T-cell (primary cell): ENCODE measurements at regions not wholly inside any gene's neighbourhood (a gene's known extent, or its start where the extent isn't known, plus 50 kb on each side); places are given as distances from the start of the nearest gene placed in this dataset.
A peak's percentile ranks its signal among the peaks of the same experiment; 100 is the strongest.
"Not testable (repeated sequence)": the region's sequence is repeated elsewhere in the genome, so short reads cannot be mapped to it uniquely, and the experiment has no call there.

Experiments used
- ATAC-seq, 4 experiments: fragments of 200-7000 bp in 3 of 4; fragments of 150-1000 bp in 1 of 4; cut with Tn5 transposase; replicated peaks in 1 of 4; 1 replicate in 3 of 4; 2 replicates in 1 of 4; pipeline ENCODE4 v1.10.0; 2021; ENCODE audit warnings: moderate library complexity in 3 of 4, mild to moderate bottlenecking in 2 of 4, moderate number of reproducible peaks in 1 of 4
- CTCF ChIA-PET, 2 donors: fragments of 300-600 bp; sonication (Branson Sonifier 250); formaldehyde crosslinking; loops; one replicate each; lab custom pipeline; 2022; ENCODE audit warnings: antibody characterized with exemption in 2 of 2; lab: Charles Lee
- POLR2A ChIA-PET, 2 donors: fragments of 300-600 bp; sonication (Branson Sonifier 250); formaldehyde crosslinking; loops; one replicate each; lab custom pipeline; 2022; ENCODE audit warnings: antibody characterized with exemption in 2 of 2; lab: Charles Lee
- DNase-seq, 35 experiments: peaks; one replicate each; pipeline versions ENCODE4 v3.0.0 to v3.0.0-alpha.2; 2013 to 2023
- H3K27ac ChIP-seq: one replicate; pipeline ENCODE4 v1.5.1; 2013; ENCODE audit warnings: low read length
- H3K27me3 ChIP-seq, 2 experiments: replicated peaks in 1 of 2; 1 replicate in 1 of 2; 2 replicates in 1 of 2; pipeline versions ENCODE4 v1.6.1 to v1.7.0; 2013; ENCODE audit warnings: low read length in 1 of 2, mixed read lengths in 1 of 2; ENCODE audit not compliant: control insufficient read depth in 2 of 2, insufficient read depth in 2 of 2; ENCODE audit errors: extremely low read depth in 1 of 2
- H3K36me3 ChIP-seq, 2 donors: 1 replicate in 1 of 2; 2 replicates in 1 of 2; pipeline versions ENCODE4 v1.6.1 to v1.7.0; 2013; ENCODE audit warnings: low read length in 1 of 2; ENCODE audit not compliant: control insufficient read depth in 2 of 2, insufficient read depth in 1 of 2; ENCODE audit errors: extremely low read depth in 1 of 2
- H3K4me1 ChIP-seq, 2 experiments: 1 replicate in 1 of 2; 2 replicates in 1 of 2; pipeline versions ENCODE4 v1.6.1 to v1.7.0; 2013; ENCODE audit warnings: low read length in 2 of 2, mixed read lengths in 1 of 2; ENCODE audit not compliant: insufficient read depth in 2 of 2, control insufficient read depth in 1 of 2; ENCODE audit errors: extremely low read depth in 1 of 2
- H3K4me3 ChIP-seq, 2 donors: 1 replicate in 1 of 2; 2 replicates in 1 of 2; pipeline versions ENCODE4 v1.5.1 to v1.7.0; 2013; ENCODE audit warnings: mild to moderate bottlenecking in 2 of 2, low read length in 1 of 2, moderate library complexity in 1 of 2; ENCODE audit not compliant: control insufficient read depth in 1 of 2; ENCODE audit errors: extremely low read depth in 1 of 2
- H3K9me3 ChIP-seq: 2 replicates; pipeline ENCODE4 v1.7.0; 2013
- H3K27ac Mint-ChIP-seq, 2 donors: one replicate each; pipeline ENCODE4 v1.8.0; 2020 to 2021; ENCODE audit warnings: mild to moderate bottlenecking in 2 of 2, mixed read lengths in 2 of 2
- H3K27me3 Mint-ChIP-seq, 2 donors: one replicate each; pipeline ENCODE4 v1.8.0; 2021 to 2022; ENCODE audit warnings: mixed read lengths in 2 of 2
- H3K36me3 Mint-ChIP-seq: one replicate; pipeline ENCODE4 v1.8.0; 2021; ENCODE audit warnings: mixed read lengths
- H3K4me1 Mint-ChIP-seq, 3 donors: one replicate each; pipeline ENCODE4 v1.8.0; 2020 to 2022; ENCODE audit warnings: mixed read lengths in 3 of 3, mild to moderate bottlenecking in 1 of 3
- H3K4me3 Mint-ChIP-seq, 3 donors: one replicate each; pipeline ENCODE4 v1.8.0; 2020 to 2022; ENCODE audit warnings: mild to moderate bottlenecking in 3 of 3, mixed read lengths in 3 of 3, moderate library complexity in 3 of 3
- H3K9me3 Mint-ChIP-seq, 3 donors: one replicate each; pipeline ENCODE4 v1.8.0; 2020 to 2022; ENCODE audit warnings: mixed read lengths in 3 of 3
- WGBS: methylation state at CpG from one replicate; pipeline ENCODE4 v1.1.5; 2013; ENCODE audit warnings: missing lambda C conversion rate; ENCODE audit not compliant: insufficient coverage; 5-methylcytosine and 5-hydroxymethylcytosine counted together

DNA sequence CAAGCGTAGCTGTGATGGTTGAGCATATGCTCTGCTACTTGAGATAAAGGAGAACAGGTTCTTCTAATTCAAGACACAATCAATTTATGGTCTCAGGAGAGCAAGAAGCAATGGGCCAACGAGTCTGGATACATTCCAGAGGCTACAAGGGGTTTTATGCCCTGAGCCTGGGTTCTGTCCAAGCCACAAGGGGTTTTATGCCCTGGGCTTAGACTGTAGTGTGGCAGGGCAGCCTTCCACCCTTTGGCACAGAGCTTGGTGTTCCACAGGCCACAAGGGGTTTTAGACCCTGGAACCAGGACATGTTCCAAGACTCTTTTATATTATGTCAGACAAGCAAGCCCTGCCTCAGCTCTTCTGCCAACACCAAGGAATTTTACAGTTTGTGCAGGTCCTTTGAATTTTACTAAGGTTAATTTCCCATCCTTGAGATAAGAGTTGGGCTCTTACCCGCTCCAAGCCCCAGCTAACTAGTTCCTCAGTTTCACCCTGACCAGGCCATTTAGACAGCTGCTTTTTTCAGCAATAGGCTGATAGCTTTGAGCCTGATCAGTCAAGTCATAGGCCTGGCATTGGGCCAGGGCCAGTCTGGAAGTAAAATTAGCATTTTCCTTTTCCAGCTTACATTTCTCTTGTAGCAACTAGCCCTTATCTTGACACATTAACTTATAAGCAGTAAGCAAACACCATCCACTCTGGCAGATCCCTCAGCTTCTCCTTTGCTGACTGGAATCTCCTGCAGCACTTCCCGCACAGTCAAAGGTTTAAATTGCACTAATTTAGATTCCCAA is 95.0 kb downstream of the ZNF737 start:
- Histone ChIP-seq H3K4me3 (no peak overlapping the region), H3K36me3 (no peaks in the 10 kb centered on the region), H3K27ac (no peak overlapping the region), H3K4me1 (no peaks in the 10 kb centered on the region), H3K27me3 (no peaks in the 10 kb centered on the region), H3K9me3 (no peaks in the 10 kb centered on the region)
- WGBS = 100% methylated on average over 1 of the region's 4 CpGs
- ChIA-PET CTCF (no interaction called here), POLR2A (no interaction called here)
- peaks cover 9 to 17% (median 16%) of the 10 kb centered on the region in 3 donors for H3K9me3 Mint-ChIP-seq
- DNase-seq = no peak
- ATAC-seq = no peak
- H3K4me3 Mint-ChIP-seq = no peak overlapping the region
- H3K27ac Mint-ChIP-seq = no peak overlapping the region
- no peaks in the 10 kb centered on the region for H3K27me3 Mint-ChIP-seq
- H3K36me3 Mint-ChIP-seq = no peaks in the 10 kb centered on the region
- no peaks in the 10 kb centered on the region for H3K4me1 Mint-ChIP-seq

DNA sequence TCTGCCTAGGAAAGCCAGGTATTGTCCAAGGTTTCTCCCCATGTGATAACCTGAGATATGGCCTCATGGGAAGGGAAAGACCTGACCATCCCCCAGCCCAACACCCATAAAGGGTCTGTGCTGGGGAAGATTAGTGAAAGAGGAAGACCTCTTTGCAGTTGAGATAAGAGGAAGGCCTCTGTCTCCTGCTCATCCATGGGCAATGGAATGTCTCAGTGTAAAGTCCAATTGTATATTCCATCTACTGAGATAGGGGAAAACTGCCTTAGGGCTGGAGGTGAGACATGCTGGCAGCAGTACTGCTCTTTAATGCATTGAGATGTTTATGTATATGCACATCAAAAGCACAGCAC is 99.0 kb downstream of the ZNF737 start:
- H3K9me3 ChIP-seq, ATAC-seq, H3K4me1 Mint-ChIP-seq, H3K36me3 Mint-ChIP-seq, H3K27me3 Mint-ChIP-seq, POLR2A ChIA-PET, H3K27ac Mint-ChIP-seq, H3K27ac ChIP-seq, H3K4me3 Mint-ChIP-seq, H3K36me3 ChIP-seq, H3K4me3 ChIP-seq, H3K27me3 ChIP-seq, DNase-seq, H3K4me1 ChIP-seq, CTCF ChIA-PET: not testable (repeated sequence)
- H3K9me3 Mint-ChIP-seq = peaks cover 0 to 10% (median 5%) of the 10 kb centered on the region in 3 donors

DNA sequence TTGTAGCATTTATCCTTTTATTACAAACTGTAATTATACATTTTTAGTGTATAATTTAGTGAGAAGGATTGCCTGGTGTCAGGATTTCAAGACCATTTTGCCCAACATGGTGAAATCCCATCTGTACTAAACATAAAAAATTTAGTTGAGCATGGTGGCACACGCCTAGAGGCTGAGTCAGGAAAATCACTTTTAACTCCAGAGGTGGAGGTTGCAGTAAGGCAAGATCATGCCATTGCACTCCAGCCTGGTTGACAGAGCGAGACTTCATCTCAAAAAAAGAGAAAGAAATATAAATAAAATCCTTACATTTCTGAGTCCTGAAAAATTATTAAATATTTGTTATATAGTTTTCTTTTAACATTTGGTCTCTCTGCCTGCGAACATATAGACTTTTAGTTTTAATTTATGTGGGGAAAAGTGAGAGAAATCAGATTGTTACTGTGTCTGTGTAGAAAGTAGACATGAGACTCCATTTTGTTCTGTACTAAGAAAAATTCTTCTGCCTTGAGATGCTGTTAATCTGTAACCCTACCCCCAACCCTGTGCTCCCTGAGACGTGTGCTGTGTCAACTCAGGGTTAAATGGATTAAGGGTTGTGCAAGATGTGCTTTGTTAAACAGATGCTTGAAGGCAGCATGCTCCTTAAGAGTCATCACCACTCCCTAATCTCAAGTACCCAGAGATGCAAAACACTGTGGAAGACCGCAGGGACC is 99.5 kb downstream of the ZNF737 start:
- CTCF ChIA-PET = not testable (repeated sequence)

DNA sequence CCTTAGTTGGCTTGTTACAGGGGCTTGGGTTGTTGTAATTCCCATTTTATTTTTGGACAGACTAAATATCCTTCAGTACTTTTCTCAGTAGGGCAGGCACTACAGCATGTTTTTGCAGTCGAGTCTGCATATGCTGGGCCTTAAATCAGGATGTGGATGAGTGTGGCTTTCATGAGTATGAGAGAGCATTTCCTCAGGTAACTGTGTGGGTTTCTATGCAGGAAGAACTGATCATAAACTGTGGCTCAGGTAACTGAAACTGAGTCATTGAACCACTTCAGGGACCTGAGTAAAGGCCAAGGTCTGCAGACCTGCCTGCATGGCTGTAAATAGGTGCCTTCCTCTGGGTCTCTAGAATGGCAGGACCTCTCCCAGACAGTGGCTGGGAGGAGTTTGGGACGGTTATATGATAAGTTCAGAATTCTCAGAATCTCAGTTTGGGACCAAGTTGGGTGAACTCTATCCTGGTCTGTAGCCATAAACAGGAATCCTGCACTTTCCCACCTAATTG is 112.1 kb downstream of the ZNF737 start:
- Histone ChIP-seq H3K4me3 (no peak overlapping the region), H3K36me3 (no peaks in the 10 kb centered on the region), H3K27ac (peak overlapping the region; percentile 44), H3K4me1 (peaks cover 0 to 4% of the 10 kb centered on the region in 2 experiments), H3K9me3 (no peaks in the 10 kb centered on the region), H3K27me3 (no peaks in the 10 kb centered on the region)
- Mint-ChIP-seq H3K27me3 (no peaks in the 10 kb centered on the region), H3K4me3 (no peak overlapping the region), H3K27ac (peak overlapping the region; percentile 77 to 91), H3K9me3 (no peaks in the 10 kb centered on the region), H3K4me1 (peaks cover 0 to 12% (median 10%) of the 10 kb centered on the region in 3 donors), H3K36me3 (no peaks in the 10 kb centered on the region)
- CTCF ChIA-PET = no interaction called here
- no CpG with 5 or more reads among the region's 2 CpGs for WGBS
- DNase-seq (peak in 1 of 35 experiments; percentile 8), ATAC-seq (peak in 3 of 4 experiments; percentile 64 to 89 (median 75))
- POLR2A ChIA-PET = no interaction called here

More for the DNA sequence above, 99.5 kb downstream of the ZNF737 start:
- H3K27me3 ChIP-seq, H3K9me3 ChIP-seq, H3K4me1 Mint-ChIP-seq, H3K27ac Mint-ChIP-seq, H3K4me3 ChIP-seq, DNase-seq, H3K4me1 ChIP-seq, H3K4me3 Mint-ChIP-seq, POLR2A ChIA-PET, H3K36me3 Mint-ChIP-seq, H3K27ac ChIP-seq, H3K36me3 ChIP-seq, H3K27me3 Mint-ChIP-seq, ATAC-seq: not testable (repeated sequence)
- H3K9me3 Mint-ChIP-seq = peaks cover 0 to 10% (median 5%) of the 10 kb centered on the region in 3 donors
- WGBS = no CpG with 5 or more reads among the region's 5 CpGs

DNA sequence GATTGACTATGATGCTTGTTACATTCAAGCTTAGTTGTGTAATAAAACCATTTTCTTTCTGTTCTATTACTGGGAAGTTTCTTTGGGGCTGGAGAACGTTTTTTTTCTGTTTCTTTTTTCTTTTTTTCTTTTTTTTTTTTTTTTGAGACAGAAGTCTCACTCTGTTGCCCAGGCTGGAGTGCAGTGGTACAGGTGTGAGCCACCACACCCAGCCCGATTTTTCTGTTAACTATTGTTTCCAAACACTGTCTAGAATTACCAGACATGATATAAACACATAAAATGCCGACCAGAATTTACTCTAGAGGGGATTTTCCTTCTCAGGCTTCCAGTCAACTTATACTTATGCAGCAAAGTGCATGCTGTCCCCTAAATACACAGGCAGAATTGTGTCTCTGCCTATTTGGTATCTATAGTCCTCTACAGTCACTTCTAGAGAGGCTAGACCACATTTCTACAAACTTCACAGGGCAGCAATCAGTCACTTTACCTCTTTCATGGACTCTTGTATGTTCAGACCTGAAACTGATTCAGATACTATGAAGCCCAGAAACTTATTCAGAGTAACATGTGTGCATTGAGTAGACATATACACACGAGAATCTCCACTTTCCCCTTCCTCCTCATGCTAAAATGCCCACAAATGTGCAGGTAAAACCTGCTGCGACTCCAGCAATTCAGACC is 121.2 kb downstream of the ZNF737 start:
- Histone ChIP-seq H3K36me3 (no peaks in the 10 kb centered on the region), H3K27ac (no peak overlapping the region), H3K4me1 (no peaks in the 10 kb centered on the region), H3K9me3 (no peaks in the 10 kb centered on the region), H3K4me3 (no peak overlapping the region), H3K27me3 (no peaks in the 10 kb centered on the region)
- ATAC-seq (peak in 1 of 4 experiments; percentile 60), DNase-seq (peak in 1 of 35 experiments; percentile 16)
- WGBS = 46% methylated on average over 2 of the region's 5 CpGs
- CTCF ChIA-PET = interaction anchor here in 1 of 2 donors (0.6 kb wide), 1 partner anchor 205 kb away, joined by 4 read pairs; no protein-coding TSS in a partner anchor
- POLR2A ChIA-PET = interaction anchor here in 1 of 2 donors (0.6 kb wide), 1 partner anchor 167 kb away, joined by 4 read pairs; no protein-coding TSS in a partner anchor
- peaks cover 0 to 17% (median 6%) of the 10 kb centered on the region in 3 donors for H3K9me3 Mint-ChIP-seq
- H3K27ac Mint-ChIP-seq = peak overlapping the region; percentile 54 to 65
- no peaks in the 10 kb centered on the region for H3K36me3 Mint-ChIP-seq
- H3K4me1 Mint-ChIP-seq = peaks cover 0 to 24% (median 16%) of the 10 kb centered on the region in 3 donors
- H3K4me3 Mint-ChIP-seq = no peak overlapping the region
- peaks cover 0 to 3% of the 10 kb centered on the region in 2 donors for H3K27me3 Mint-ChIP-seq

DNA sequence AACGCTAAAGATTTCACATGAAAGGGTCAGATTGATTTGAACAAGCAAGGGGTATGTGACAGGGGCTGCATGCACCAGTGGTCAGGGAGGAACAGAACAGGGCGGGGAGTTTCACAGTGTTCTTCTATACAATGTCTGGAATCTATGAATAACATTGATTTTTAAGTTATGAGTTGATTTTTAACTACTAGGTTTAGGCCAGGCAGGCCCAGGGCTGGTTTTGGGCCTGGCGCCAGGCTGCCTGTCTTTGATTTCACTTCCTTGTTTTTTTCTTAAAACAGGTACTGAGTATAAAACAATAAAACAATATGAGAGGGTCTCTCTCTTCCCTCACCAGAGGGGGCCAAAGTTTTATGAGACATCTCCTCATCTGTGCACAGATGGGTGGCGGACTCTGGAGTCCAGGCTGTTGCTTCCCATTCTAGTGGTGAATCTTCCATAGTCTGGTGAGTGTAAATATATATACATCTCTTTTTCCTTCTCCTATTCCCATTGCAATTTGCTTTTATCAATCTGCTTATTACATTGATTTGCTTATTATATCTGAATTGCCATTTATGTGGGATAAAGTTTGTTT is 133.2 kb downstream of the ZNF737 start:
- ATAC-seq, H3K27me3 ChIP-seq, H3K4me1 Mint-ChIP-seq, H3K27ac ChIP-seq, POLR2A ChIA-PET, H3K4me3 Mint-ChIP-seq, H3K27ac Mint-ChIP-seq, H3K9me3 ChIP-seq, H3K36me3 ChIP-seq, H3K4me3 ChIP-seq, CTCF ChIA-PET, H3K27me3 Mint-ChIP-seq, H3K4me1 ChIP-seq, H3K36me3 Mint-ChIP-seq, DNase-seq: not testable (repeated sequence)
- WGBS = 80% methylated on average over 2 of the region's 4 CpGs
- peaks cover 0 to 14% (median 6%) of the 10 kb centered on the region in 3 donors for H3K9me3 Mint-ChIP-seq
